ENCODE measurements at regions not wholly inside any gene's neighbourhood (a gene's known extent, or its start where the extent isn't known, plus 50 kb on each side); places are given as distances from the start of the nearest gene placed in this dataset.
A peak's percentile ranks its signal among the peaks of the same experiment; 100 is the strongest.

GRCh38 chr4:177032341-177032740 lies 239.6 kb upstream of the VEGFC start:
- intact Hi-C loops (cut with DNase I; ENCODE audit: low total_unique reads) = no loop called here
- TF ChIP-seq CTCF (IDR thresholded peaks at IDR 0.05) (no peak), POLR2A (IDR thresholded peaks at IDR 0.05) (no peak)
- WGBS, 2 donors = 65 to 78% methylated on average over 1 of the region's 1 CpG
- no peaks in the 10 kb centered on the region for H3K27me3 ChIP-seq
- H3K4me3 ChIP-seq = no peak overlapping the region
- H3K27ac ChIP-seq = no peak overlapping the region
- no peaks in the 10 kb centered on the region for H3K4me1 ChIP-seq
- DNase-seq = no peak
- no peaks in the 10 kb centered on the region for H3K36me3 ChIP-seq (ENCODE audit: low read depth, missing control alignments)
- H3K9me3 ChIP-seq = no peaks in the 10 kb centered on the region

DNA sequence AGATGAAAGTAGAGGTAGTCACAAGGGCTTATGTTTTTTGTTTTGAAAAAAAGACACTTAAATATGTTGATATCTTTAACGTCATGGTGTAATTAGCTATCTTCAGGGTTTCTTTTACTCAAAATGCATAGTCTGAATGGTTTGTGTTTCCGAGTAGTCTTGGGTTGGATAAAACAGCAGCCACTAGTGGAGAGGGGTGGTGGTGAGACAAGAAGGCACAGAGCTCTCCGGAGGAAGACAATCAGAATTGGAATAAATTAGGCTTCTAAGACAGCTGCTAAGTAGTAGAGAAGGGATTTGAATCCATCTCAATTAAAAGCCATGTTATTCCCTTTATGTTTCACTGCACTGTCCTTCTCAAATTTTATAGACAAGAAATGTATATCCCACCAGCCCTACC lies 240.4 kb upstream of the VEGFC start:
- Histone ChIP-seq H3K36me3 (ENCODE audit: low read depth, missing control alignments) (no peaks in the 10 kb centered on the region), H3K27me3 (no peaks in the 10 kb centered on the region), H3K9me3 (no peaks in the 10 kb centered on the region), H3K4me3 (no peak overlapping the region), H3K4me1 (no peaks in the 10 kb centered on the region), H3K27ac (no peak overlapping the region)
- no peak for TF ChIP-seq POLR2A (IDR thresholded peaks at IDR 0.05)
- intact Hi-C loops (cut with DNase I; ENCODE audit: low total_unique reads) = no loop called here
- WGBS, 2 donors = 71 to 73% methylated on average over 3 of the region's 3 CpGs
- no peak for DNase-seq

GRCh38 chr4:177033632-177034031 lies 240.9 kb upstream of the VEGFC start:
- Histone ChIP-seq H3K27ac (no peak overlapping the region), H3K9me3 (no peaks in the 10 kb centered on the region), H3K36me3 (ENCODE audit: low read depth, missing control alignments) (no peaks in the 10 kb centered on the region), H3K4me1 (no peaks in the 10 kb centered on the region), H3K4me3 (no peak overlapping the region), H3K27me3 (no peaks in the 10 kb centered on the region)
- TF ChIP-seq CTCF (IDR thresholded peaks at IDR 0.05) = no peak
- TF ChIP-seq POLR2A (IDR thresholded peaks at IDR 0.05) = no peak
- 89% methylated on average over 1 of the region's 1 CpG for WGBS, 2 donors
- no peak for DNase-seq
- intact Hi-C loops (cut with DNase I; ENCODE audit: low total_unique reads) = no loop called here

DNA sequence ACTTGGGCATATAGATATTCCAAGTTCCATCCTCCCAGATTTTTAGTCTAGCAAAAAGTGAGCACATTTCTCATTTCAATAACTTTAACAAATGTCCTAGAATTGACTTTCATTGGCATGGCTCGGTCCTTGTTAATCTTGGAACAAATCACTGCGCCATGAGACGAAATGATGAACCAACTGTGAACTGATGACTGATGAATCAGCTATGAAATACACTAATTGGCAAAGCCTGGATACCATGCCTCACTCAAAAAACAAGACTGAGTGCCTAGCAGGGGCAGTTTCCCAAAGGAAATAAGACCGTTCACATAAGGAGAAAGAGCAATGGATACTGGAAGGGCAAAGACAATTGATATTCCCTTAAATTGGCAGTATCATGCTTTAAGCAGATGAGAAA lies 248.6 kb upstream of the VEGFC start:
- WGBS, 2 donors = 93 to 96% methylated on average over 4 of the region's 4 CpGs

DNA sequence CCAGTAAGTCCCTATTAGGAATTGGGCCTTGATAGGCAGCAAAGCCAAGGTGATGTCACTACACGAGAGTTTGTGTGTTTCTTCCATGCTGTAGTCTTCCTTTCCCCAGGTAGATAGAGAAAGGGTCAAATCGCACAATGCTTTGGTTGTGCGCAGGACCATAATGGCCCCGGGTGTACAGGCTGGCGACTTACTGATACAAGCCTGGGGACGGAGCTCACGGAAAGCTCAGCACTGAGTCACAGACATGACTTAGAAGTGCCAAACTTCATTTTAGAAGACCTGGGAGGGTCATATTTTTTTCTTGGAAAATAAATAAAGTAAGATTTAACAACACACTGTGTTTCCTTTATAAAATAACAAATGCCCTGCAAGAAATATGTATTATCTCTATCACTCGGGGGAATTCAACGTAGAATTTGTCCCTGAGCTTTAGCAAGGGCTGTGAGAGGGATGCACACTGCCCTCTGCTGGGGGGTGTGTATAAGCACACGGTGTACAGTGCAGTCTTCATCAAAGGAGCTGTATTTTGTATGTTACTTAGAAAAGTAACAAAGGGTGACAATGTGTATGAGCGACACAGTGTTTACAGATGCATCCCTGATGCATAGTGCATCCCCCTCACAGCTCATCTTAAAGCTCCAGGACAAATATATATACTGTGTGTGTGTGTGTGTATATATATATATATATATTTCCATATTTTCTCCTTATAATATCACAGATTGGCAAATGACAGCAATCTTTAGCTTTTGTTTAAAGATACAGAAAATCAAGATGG lies 254.5 kb upstream of the VEGFC start:
- peak in 2 of 3 experiments; percentile 58 to 77 for TF ChIP-seq CTCF (IDR thresholded peaks at IDR 0.05)
- no peak for TF ChIP-seq POLR2A (IDR thresholded peaks at IDR 0.05)
- 49 to 50% methylated on average over 10 to 11 of the region's 11 CpGs for WGBS, 2 donors
- Histone ChIP-seq H3K4me3 (no peak overlapping the region), H3K27ac (no peak overlapping the region), H3K27me3 (no peaks in the 10 kb centered on the region), H3K36me3 (ENCODE audit: low read depth, missing control alignments) (no peaks in the 10 kb centered on the region), H3K4me1 (no peaks in the 10 kb centered on the region), H3K9me3 (no peaks in the 10 kb centered on the region)
- DNase-seq = peak; percentile 57
- intact Hi-C loops (cut with DNase I; ENCODE audit: low total_unique reads) = no loop called here

More for the DNA sequence above, 248.6 kb upstream of the VEGFC start:
- no peak overlapping the region for H3K27ac ChIP-seq
- no peaks in the 10 kb centered on the region for H3K27me3 ChIP-seq
- no peaks in the 10 kb centered on the region for H3K4me1 ChIP-seq
- TF ChIP-seq POLR2A (IDR thresholded peaks at IDR 0.05) (no peak), CTCF (IDR thresholded peaks at IDR 0.05) (no peak)
- no peaks in the 10 kb centered on the region for H3K36me3 ChIP-seq (ENCODE audit: low read depth, missing control alignments)
- H3K4me3 ChIP-seq = no peak overlapping the region
- no peak for DNase-seq
- H3K9me3 ChIP-seq = no peaks in the 10 kb centered on the region
- intact Hi-C loops (cut with DNase I; ENCODE audit: low total_unique reads) = no loop called here

Data from testis (tissue), 2 donors.